T-helper 1 cell treated with Interleukin-12 subunit alpha and Interleukin-12 subunit beta and Interleukin-4 antibody, amounts not matched to agents 30 μg/mL and 1 μg/mL, for 36 hours (primary cell): ENCODE measurements at regions not wholly inside any gene's neighbourhood (a gene's known extent, or its start where the extent isn't known, plus 50 kb on each side); places are given as distances from the start of the nearest gene placed in this dataset.
"Not testable (repeated sequence)": the region's sequence is repeated elsewhere in the genome, so short reads cannot be mapped to it uniquely, and the experiment has no call there.

ENCODE experiments used
- H3K27ac Mint-ChIP-seq: one replicate; pipeline ENCODE4 v1.8.0; 2021; ENCODE audit warnings: mild to moderate bottlenecking, mixed read lengths
- H3K27me3 Mint-ChIP-seq: one replicate; pipeline ENCODE4 v1.8.0; 2021; ENCODE audit warnings: low read depth, mixed read lengths
- H3K36me3 Mint-ChIP-seq: one replicate; pipeline ENCODE4 v1.8.0; 2021; ENCODE audit warnings: low read depth, mixed read lengths
- H3K4me1 Mint-ChIP-seq: one replicate; pipeline ENCODE4 v1.8.0; 2021; ENCODE audit warnings: low read depth, mixed read lengths
- H3K4me3 Mint-ChIP-seq: one replicate; pipeline ENCODE4 v1.8.0; 2021; ENCODE audit warnings: mild to moderate bottlenecking, moderate library complexity, mixed read lengths
- H3K9me3 Mint-ChIP-seq: one replicate; pipeline ENCODE4 v1.8.0; 2021; ENCODE audit warnings: mixed read lengths

DNA sequence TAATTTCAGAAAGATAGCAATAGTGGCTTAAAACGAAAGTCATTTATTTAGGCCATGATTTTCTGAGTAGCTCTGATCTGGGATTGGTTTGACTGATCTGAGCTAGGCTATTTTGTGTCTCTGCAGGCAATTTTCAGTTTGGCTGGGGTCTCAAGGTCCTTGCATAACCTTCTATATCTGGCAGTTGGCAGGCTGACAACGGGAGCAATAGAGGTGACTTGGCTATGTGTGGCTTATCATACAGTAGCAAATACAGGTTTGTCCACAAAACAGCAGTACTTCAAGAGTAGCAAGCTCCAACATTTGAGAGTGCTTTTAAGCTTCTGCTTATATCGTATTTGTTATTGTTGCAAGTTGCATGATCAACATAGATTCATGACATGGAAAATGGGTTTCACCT lies 1167.3 kb upstream of the CELF2 start:
- Mint-ChIP-seq H3K4me1 (no peaks in the 10 kb centered on the region), H3K4me3 (no peak overlapping the region), H3K27ac (no peak overlapping the region), H3K27me3 (no peaks in the 10 kb centered on the region), H3K9me3 (peaks cover 19% of the 10 kb centered on the region), H3K36me3 (no peaks in the 10 kb centered on the region)

DNA sequence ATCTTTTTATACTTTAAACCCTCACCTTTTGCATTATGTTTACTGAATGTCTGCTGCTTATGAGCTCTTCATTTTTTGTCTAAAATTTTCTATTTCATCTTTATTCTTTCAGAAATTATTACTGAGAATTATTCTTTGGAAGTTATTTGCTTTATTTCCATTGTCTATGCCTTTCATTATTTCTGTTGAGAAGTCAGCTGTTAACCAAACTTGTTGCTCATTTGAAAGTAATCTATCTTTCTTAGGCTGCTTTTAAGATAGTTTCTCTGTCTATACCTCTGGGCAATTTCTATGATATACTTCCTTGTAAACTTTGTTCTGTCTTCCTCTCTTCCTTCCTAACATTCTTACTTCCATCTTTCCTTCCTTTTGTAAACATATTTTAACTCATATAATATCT lies 1165.9 kb upstream of the CELF2 start:
- Mint-ChIP-seq H3K36me3 (no peaks in the 10 kb centered on the region), H3K27me3 (no peaks in the 10 kb centered on the region), H3K27ac (no peak overlapping the region), H3K9me3 (peaks cover 20% of the 10 kb centered on the region), H3K4me3 (no peak overlapping the region), H3K4me1 (no peaks in the 10 kb centered on the region)

DNA sequence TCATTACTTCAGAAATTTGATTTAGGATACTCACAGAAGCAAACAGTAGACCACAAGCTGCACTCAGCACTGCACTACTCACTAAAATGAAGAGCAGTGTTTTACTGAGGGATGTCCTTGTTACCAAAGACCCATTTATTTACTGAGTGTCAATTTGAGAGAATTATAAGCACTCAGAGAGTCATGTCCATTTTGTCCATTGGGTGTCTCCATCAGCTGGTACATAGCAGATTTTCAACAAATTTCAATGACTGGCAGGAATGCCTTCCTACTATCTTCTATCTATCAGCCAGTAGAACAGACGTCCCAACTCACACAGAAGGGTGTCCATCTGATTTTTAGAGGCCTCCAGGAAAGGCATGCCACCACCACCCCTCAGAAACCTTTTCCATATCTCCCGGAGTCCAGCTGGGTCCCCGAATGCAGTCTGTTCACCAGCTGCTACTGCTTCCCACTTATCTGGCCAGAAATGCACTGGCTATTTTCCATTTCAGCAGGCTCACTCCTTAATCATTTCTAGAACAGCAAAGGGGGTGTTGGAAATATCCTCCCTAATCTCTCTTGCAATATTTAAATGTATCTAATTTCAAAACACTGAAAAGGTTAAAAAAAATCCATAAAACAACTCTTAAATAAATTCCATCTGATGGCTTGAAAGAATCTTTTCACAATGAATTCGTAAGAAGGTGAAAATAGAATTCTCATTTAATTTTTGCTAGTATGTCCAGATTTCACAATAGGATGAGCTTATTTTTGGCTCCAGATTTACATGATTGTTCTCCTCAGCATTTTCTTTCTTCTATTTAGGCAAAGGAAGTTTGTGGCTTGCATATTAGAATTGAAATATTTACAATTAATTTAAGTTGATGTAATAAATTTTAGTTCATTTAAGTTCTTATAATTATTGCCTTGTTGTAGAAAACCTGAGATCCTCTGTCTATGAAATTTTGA lies 1164.0 kb upstream of the CELF2 start:
- Mint-ChIP-seq H3K4me3 (no peak overlapping the region), H3K9me3 (peaks cover 20% of the 10 kb centered on the region), H3K4me1 (no peaks in the 10 kb centered on the region), H3K27ac (no peak overlapping the region), H3K27me3 (no peaks in the 10 kb centered on the region), H3K36me3 (no peaks in the 10 kb centered on the region)

- not testable (repeated sequence) for H3K4me3 Mint-ChIP-seq, H3K27me3 Mint-ChIP-seq, H3K36me3 Mint-ChIP-seq, H3K4me1 Mint-ChIP-seq, H3K27ac Mint-ChIP-seq
- H3K9me3 Mint-ChIP-seq = peaks cover 20% of the 10 kb centered on the region
Observed at GRCh38 chr10:9855451-9855850, 1162.2 kb upstream of the CELF2 start.

DNA sequence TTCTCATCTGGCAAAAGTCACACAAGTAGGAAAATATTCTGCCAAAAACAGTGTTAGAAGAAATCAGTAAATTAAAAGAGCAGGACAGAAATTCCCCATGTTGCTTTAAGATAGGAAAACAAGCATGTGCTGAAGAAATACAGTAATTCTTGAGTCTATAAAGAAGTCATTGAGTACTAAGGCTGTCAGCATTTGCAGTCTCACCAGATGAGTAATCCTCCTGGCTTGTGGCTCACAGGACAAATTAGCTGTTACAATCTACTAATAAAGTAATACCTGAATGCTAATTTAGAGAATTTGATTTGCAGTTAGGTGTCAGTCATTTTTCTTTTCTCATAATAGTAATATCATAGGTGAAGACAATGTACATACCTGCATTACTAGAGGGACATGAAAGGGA lies 1158.9 kb upstream of the CELF2 start:
- Mint-ChIP-seq H3K36me3 (no peaks in the 10 kb centered on the region), H3K4me1 (no peaks in the 10 kb centered on the region), H3K27ac (no peak overlapping the region), H3K9me3 (peaks cover 3% of the 10 kb centered on the region), H3K27me3 (no peaks in the 10 kb centered on the region), H3K4me3 (no peak overlapping the region)

DNA sequence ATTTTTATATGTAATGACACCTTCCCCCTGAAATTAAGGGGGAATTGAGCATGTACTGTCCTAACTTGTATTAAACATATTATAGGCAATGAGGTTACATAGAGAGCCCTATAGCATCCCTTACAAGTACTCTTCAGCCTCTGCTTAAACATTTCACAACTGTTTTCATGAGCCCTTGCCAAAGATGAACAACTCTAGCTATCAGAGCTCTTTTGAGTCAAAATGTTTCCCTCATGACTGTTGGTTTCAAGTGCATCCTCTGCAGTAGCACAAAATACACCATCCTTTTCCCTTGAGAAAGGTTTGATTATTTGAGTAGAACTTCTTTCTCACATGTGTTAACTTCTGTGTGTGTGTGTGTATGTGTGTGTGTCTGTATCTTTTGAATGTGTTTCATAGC lies 1157.6 kb upstream of the CELF2 start:
- no peak overlapping the region for H3K27ac Mint-ChIP-seq
- no peaks in the 10 kb centered on the region for H3K27me3 Mint-ChIP-seq
- H3K4me1 Mint-ChIP-seq = no peaks in the 10 kb centered on the region
- H3K9me3 Mint-ChIP-seq = peaks cover 3% of the 10 kb centered on the region
- no peaks in the 10 kb centered on the region for H3K36me3 Mint-ChIP-seq
- H3K4me3 Mint-ChIP-seq = no peak overlapping the region

- Mint-ChIP-seq H3K4me1 (no peaks in the 10 kb centered on the region), H3K27me3 (no peaks in the 10 kb centered on the region), H3K4me3 (no peak overlapping the region), H3K27ac (no peak overlapping the region), H3K9me3 (no peaks in the 10 kb centered on the region), H3K36me3 (no peaks in the 10 kb centered on the region)
Observed at GRCh38 chr10:9863559-9864121, 1154.0 kb upstream of the CELF2 start.

DNA sequence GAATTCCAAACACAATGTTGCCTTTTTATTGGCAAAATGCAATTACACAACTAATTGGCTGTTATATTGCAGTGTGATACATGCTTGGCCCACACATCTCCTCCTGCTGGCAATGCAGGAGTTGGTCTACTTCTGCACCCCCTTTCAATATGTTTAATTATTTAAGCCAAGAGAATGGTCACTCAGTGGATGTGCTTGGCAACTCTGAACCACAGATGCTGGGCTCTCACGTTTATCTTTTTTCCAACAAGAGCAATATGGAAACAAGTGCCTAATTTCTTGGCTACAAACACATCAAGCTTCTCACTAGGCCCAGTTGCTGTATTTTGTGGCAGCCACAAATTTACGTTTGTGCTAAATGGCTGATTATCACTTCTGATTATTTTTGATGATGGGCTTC lies 1149.2 kb upstream of the CELF2 start:
- Mint-ChIP-seq H3K27me3 (no peaks in the 10 kb centered on the region), H3K9me3 (no peaks in the 10 kb centered on the region), H3K4me1 (no peaks in the 10 kb centered on the region), H3K27ac (no peak overlapping the region), H3K4me3 (no peak overlapping the region), H3K36me3 (no peaks in the 10 kb centered on the region)

- no peaks in the 10 kb centered on the region for H3K9me3 Mint-ChIP-seq
- H3K36me3 Mint-ChIP-seq = no peaks in the 10 kb centered on the region
- H3K27me3 Mint-ChIP-seq = no peaks in the 10 kb centered on the region
- H3K4me3 Mint-ChIP-seq = no peak overlapping the region
- no peaks in the 10 kb centered on the region for H3K4me1 Mint-ChIP-seq
- H3K27ac Mint-ChIP-seq = no peak overlapping the region
Observed at GRCh38 chr10:9869205-9869604, 1148.5 kb upstream of the CELF2 start.

DNA sequence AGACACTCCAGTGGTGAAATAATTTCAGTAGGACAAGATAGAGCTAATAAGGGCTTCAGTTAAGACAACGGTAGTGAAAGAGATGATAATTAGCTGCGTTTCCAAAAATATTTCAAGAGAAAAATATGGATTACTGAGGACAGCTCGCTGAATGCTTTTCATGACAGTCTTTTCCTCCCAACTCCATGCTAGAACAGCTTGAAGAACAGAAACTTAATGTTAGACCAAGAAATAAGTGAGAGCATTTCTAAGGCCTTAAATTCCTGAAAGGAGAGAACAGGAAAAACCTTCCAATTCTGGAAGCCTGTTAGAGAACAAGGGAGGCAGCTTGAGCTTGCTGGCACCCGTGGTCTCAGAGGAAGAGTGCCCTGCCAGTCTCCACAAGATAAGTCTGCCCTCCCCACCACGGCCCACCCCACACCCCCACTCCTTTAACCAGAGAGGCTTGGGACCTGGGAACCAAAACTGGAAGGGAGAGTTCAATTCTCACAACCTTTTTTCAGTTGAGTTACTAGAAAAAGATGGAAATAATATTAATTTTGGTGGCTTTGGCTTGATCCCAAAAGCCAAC lies 1148.0 kb upstream of the CELF2 start:
- Mint-ChIP-seq H3K27me3 (no peaks in the 10 kb centered on the region), H3K4me1 (no peaks in the 10 kb centered on the region), H3K9me3 (no peaks in the 10 kb centered on the region), H3K36me3 (no peaks in the 10 kb centered on the region), H3K4me3 (no peak overlapping the region), H3K27ac (no peak overlapping the region)

GRCh38 chr10:9875353-9875752 lies 1142.3 kb upstream of the CELF2 start:
- H3K4me1 Mint-ChIP-seq = no peaks in the 10 kb centered on the region
- no peaks in the 10 kb centered on the region for H3K9me3 Mint-ChIP-seq
- H3K27me3 Mint-ChIP-seq = no peaks in the 10 kb centered on the region
- H3K27ac Mint-ChIP-seq = no peak overlapping the region
- H3K4me3 Mint-ChIP-seq = no peak overlapping the region
- no peaks in the 10 kb centered on the region for H3K36me3 Mint-ChIP-seq

- H3K27ac Mint-ChIP-seq = no peak overlapping the region
- no peaks in the 10 kb centered on the region for H3K27me3 Mint-ChIP-seq
- no peaks in the 10 kb centered on the region for H3K4me1 Mint-ChIP-seq
- H3K9me3 Mint-ChIP-seq = no peaks in the 10 kb centered on the region
- H3K4me3 Mint-ChIP-seq = no peak overlapping the region
- no peaks in the 10 kb centered on the region for H3K36me3 Mint-ChIP-seq
Observed at GRCh38 chr10:9877978-9878377, 1139.7 kb upstream of the CELF2 start.

- Mint-ChIP-seq H3K36me3 (no peaks in the 10 kb centered on the region), H3K27ac (no peak overlapping the region), H3K4me3 (no peak overlapping the region), H3K4me1 (no peaks in the 10 kb centered on the region), H3K27me3 (no peaks in the 10 kb centered on the region), H3K9me3 (no peaks in the 10 kb centered on the region)
Observed at GRCh38 chr10:9878383-9878782, 1139.3 kb upstream of the CELF2 start.

GRCh38 chr10:9885761-9886160 lies 1131.9 kb upstream of the CELF2 start:
- Mint-ChIP-seq H3K36me3 (no peaks in the 10 kb centered on the region), H3K4me3 (no peak overlapping the region), H3K27me3 (no peaks in the 10 kb centered on the region), H3K27ac (no peak overlapping the region), H3K4me1 (no peaks in the 10 kb centered on the region), H3K9me3 (no peaks in the 10 kb centered on the region)

- H3K9me3 Mint-ChIP-seq = no peaks in the 10 kb centered on the region
- no peak overlapping the region for H3K27ac Mint-ChIP-seq
- no peaks in the 10 kb centered on the region for H3K36me3 Mint-ChIP-seq
- no peaks in the 10 kb centered on the region for H3K27me3 Mint-ChIP-seq
- no peaks in the 10 kb centered on the region for H3K4me1 Mint-ChIP-seq
- H3K4me3 Mint-ChIP-seq = no peak overlapping the region
Observed at GRCh38 chr10:9886772-9887171, 1130.9 kb upstream of the CELF2 start.
